ENCODE measurements at regions not wholly inside any gene's neighbourhood (a gene's known extent, or its start where the extent isn't known, plus 50 kb on each side); places are given as distances from the start of the nearest gene placed in this dataset.

DNA sequence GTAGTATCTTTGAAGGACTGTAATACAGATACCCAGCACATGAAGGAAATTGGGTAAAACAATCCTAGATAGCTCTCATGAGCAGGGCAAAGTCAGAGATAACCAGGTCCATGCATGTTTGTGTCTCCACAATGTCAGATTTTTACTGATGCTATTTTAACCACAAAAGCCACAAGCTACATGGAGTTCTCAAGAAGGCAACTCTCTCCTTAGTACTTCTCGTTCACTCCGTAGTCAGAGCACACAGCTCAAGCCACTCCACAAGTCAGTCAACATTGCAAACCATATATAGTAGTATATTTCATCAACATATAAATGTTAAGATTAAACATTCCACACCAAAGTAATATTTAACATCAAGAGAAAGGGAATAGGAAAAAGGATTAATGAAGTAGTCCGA, 98.0 kb upstream of the PIK3CG start:
- H3K9ac ChIP-seq (ENCODE audit: low read length): no peak overlapping the region
- ChIA-PET POLR2A (ENCODE audit: unreplicated experiment) (no interaction called here), CTCF (no interaction called here)
- H3K9me2 ChIP-seq (replicated peaks; ENCODE audit: low read length): no peaks in the 10 kb centered on the region
- no peaks in the 10 kb centered on the region for H3K27me3 ChIP-seq (ENCODE audit: low read length)
- no peak for ATAC-seq
- H2AFZ ChIP-seq (ENCODE audit: low read length): no peak overlapping the region
- H3F3A ChIP-seq (ENCODE audit: low read length, unreplicated experiment): peaks cover 10% of the 10 kb centered on the region
- no peak overlapping the region for H3K27ac ChIP-seq (ENCODE audit: low read length)
- BruUV-seq (replicated peaks): no TSS peak
- H3K4me3 ChIP-seq (ENCODE audit: low read length): no peak overlapping the region
- no peak for TF ChIP-seq EZH2phosphoT487 (IDR thresholded peaks at IDR 0.05; ENCODE audit: borderline replicate concordance, low read length)
- TF ChIP-seq, protein P1, sequence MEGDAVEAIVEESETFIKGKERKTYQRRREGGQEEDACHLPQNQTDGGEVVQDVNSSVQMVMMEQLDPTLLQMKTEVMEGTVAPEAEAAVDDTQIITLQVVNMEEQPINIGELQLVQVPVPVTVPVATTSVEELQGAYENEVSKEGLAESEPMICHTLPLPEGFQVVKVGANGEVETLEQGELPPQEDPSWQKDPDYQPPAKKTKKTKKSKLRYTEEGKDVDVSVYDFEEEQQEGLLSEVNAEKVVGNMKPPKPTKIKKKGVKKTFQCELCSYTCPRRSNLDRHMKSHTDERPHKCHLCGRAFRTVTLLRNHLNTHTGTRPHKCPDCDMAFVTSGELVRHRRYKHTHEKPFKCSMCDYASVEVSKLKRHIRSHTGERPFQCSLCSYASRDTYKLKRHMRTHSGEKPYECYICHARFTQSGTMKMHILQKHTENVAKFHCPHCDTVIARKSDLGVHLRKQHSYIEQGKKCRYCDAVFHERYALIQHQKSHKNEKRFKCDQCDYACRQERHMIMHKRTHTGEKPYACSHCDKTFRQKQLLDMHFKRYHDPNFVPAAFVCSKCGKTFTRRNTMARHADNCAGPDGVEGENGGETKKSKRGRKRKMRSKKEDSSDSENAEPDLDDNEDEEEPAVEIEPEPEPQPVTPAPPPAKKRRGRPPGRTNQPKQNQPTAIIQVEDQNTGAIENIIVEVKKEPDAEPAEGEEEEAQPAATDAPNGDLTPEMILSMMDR (conservative IDR thresholded peaks at IDR 0.05; ENCODE audit: low read depth, low read length): no peak
- TF ChIP-seq EZH2 (IDR thresholded peaks at IDR 0.05; ENCODE audit: low read length, unreplicated experiment): no peak
- no peak for DNase-seq
- intact Hi-C loops (cut with micrococcal nuclease): no loop called here
- no peaks in the 10 kb centered on the region for H3K9me3 ChIP-seq (ENCODE audit: low read length)
- no peaks in the 10 kb centered on the region for H4K20me1 ChIP-seq (ENCODE audit: low read length)
- peaks cover 28% of the 10 kb centered on the region for H3K4me1 ChIP-seq (ENCODE audit: insufficient read depth, low read length)
- H3K36me3 ChIP-seq (ENCODE audit: low read depth, low read length): no peaks in the 10 kb centered on the region
- H3K79me2 ChIP-seq (ENCODE audit: low read length): no peaks in the 10 kb centered on the region
- no peak overlapping the region for H3K4me2 ChIP-seq (ENCODE audit: low read length)

DNA sequence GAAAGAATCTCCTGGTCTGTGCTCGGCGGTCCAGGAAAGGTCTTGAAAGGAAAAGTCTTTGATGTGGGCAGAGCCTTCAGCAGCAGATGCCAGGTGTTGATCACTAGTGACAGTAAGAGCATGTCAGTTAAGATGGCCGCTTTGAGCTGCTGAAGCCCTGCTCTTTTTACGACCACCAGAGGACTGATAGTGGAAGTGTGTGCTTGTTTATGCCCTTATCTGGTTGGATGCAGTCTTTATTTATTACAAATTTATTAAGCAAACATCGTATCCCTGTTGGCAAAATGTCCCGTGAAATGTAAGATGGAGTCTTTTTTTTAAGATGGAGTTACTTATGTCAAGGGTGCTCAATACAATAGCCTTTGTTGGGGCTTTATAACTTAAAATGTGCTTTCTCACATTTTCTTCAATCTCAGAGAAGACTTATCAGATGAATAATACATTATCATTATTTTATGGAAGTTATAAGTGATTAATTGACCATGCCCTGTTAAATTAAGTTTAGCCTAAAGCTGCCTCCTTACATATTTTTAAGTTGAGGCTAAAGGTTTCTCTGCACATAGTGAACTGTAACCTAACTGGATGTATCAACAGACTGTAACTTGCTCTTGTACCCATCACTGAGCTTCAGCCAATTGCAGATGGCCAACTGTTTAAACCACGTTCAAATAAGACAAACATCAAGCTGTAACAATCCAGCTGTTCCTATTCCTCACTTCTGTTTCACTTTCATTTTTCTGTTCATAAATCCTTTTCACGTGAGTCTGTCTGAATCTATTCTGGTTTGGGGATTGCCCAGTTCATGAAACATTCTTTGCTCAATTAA, 97.4 kb upstream of the PIK3CG start:
- ChIA-PET CTCF (no interaction called here), POLR2A (ENCODE audit: unreplicated experiment) (interaction anchor here (0.5 kb wide), 1 partner anchor 31 kb away, joined by 4 read pairs; no protein-coding TSS in a partner anchor)
- no peaks in the 10 kb centered on the region for H3K79me2 ChIP-seq (ENCODE audit: low read length)
- no peaks in the 10 kb centered on the region for H3K36me3 ChIP-seq (ENCODE audit: low read depth, low read length)
- no peak for ATAC-seq
- no peak overlapping the region for H3K4me3 ChIP-seq (ENCODE audit: low read length)
- H3K9me3 ChIP-seq (ENCODE audit: low read length): no peaks in the 10 kb centered on the region
- no peaks in the 10 kb centered on the region for H4K20me1 ChIP-seq (ENCODE audit: low read length)
- TF ChIP-seq, protein P1 (conservative IDR thresholded peaks at IDR 0.05; ENCODE audit: low read depth, low read length): no peak
- no peak for TF ChIP-seq EZH2phosphoT487 (IDR thresholded peaks at IDR 0.05; ENCODE audit: borderline replicate concordance, low read length)
- no peak for TF ChIP-seq EZH2 (IDR thresholded peaks at IDR 0.05; ENCODE audit: low read length, unreplicated experiment)
- no peak overlapping the region for H3K27ac ChIP-seq (ENCODE audit: low read length)
- intact Hi-C loops (cut with micrococcal nuclease): no loop called here
- H2AFZ ChIP-seq (ENCODE audit: low read length): no peak overlapping the region
- H3K4me1 ChIP-seq (ENCODE audit: insufficient read depth, low read length): peaks cover 34% of the 10 kb centered on the region
- no peak overlapping the region for H3K9ac ChIP-seq (ENCODE audit: low read length)
- H3K27me3 ChIP-seq (ENCODE audit: low read length): no peaks in the 10 kb centered on the region
- H3K4me2 ChIP-seq (ENCODE audit: low read length): no peak overlapping the region
- no TSS peak for BruUV-seq (replicated peaks)
- peaks cover 10% of the 10 kb centered on the region for H3F3A ChIP-seq (ENCODE audit: low read length, unreplicated experiment)
- DNase-seq: no peak
- H3K9me2 ChIP-seq (replicated peaks; ENCODE audit: low read length): no peaks in the 10 kb centered on the region

DNA sequence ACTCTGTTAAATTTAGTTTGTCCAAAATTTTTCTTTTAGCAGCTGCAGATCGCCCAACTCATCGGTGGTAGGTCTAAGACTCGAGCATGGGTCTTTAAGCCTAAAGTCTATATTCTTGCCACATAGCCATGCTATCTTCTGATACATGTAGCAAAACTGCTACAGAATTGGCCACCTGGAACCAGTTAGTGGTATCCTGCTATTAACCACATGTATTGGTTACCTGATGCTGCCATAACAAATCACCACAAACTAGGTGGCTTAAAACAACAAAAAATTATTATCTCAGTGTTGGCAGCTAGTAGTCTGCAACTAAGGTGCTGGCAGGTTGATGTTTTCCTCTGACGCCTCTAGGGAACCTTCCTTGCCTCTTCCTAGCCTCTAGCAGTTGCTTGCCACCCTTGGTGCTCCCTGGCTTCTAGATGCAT, 96.7 kb upstream of the PIK3CG start:
- Histone ChIP-seq H3K4me3 (ENCODE audit: low read length) (no peak overlapping the region), H2AFZ (ENCODE audit: low read length) (no peak overlapping the region), H3K27ac (ENCODE audit: low read length) (no peak overlapping the region), H3F3A (ENCODE audit: low read length, unreplicated experiment) (peaks cover 10% of the 10 kb centered on the region), H3K36me3 (ENCODE audit: low read depth, low read length) (no peaks in the 10 kb centered on the region), H3K79me2 (ENCODE audit: low read length) (no peaks in the 10 kb centered on the region), H3K4me2 (ENCODE audit: low read length) (no peak overlapping the region), H3K27me3 (ENCODE audit: low read length) (no peaks in the 10 kb centered on the region), H4K20me1 (ENCODE audit: low read length) (no peaks in the 10 kb centered on the region), H3K9me2 (replicated peaks; ENCODE audit: low read length) (no peaks in the 10 kb centered on the region), H3K9ac (ENCODE audit: low read length) (no peak overlapping the region), H3K9me3 (ENCODE audit: low read length) (no peaks in the 10 kb centered on the region), H3K4me1 (ENCODE audit: insufficient read depth, low read length) (peaks cover 39% of the 10 kb centered on the region)
- POLR2A ChIA-PET (ENCODE audit: unreplicated experiment): no interaction called here
- no TSS peak for BruUV-seq (replicated peaks)
- no peak for DNase-seq
- no peak for TF ChIP-seq EZH2phosphoT487 (IDR thresholded peaks at IDR 0.05; ENCODE audit: borderline replicate concordance, low read length)
- TF ChIP-seq, protein P1 (conservative IDR thresholded peaks at IDR 0.05; ENCODE audit: low read depth, low read length): no peak
- TF ChIP-seq EZH2 (IDR thresholded peaks at IDR 0.05; ENCODE audit: low read length, unreplicated experiment): no peak
- CTCF ChIA-PET: no interaction called here
- intact Hi-C loops (cut with micrococcal nuclease): no loop called here
- ATAC-seq: no peak
